ENCODE measurements at regions not wholly inside any gene's neighbourhood (a gene's known extent, or its start where the extent isn't known, plus 50 kb on each side); places are given as distances from the start of the nearest gene placed in this dataset.
"Not testable (repeated sequence)": the region's sequence is repeated elsewhere in the genome, so short reads cannot be mapped to it uniquely, and the experiment has no call there.

GRCh38 chr4:56158483-56158882 lies 209.7 kb downstream of the CEP135 start:
- Histone ChIP-seq H3K36me3 (ENCODE audit: control insufficient read depth, insufficient read depth, low read length) (no peaks in the 10 kb centered on the region), H3K27me3 (ENCODE audit: control insufficient read depth, insufficient read depth, low read length) (no peaks in the 10 kb centered on the region), H3K4me1 (ENCODE audit: control insufficient read depth, insufficient read depth, low read length) (no peaks in the 10 kb centered on the region), H3K4me3 (ENCODE audit: low read length) (no peak overlapping the region), H3K27ac (ENCODE audit: low read length) (no peak overlapping the region), H3K9me3 (replicated peaks; ENCODE audit: control insufficient read depth, low read depth, low read length) (no peaks in the 10 kb centered on the region)
- DNase-seq: no peak
- 71% methylated on average over 5 of the region's 5 CpGs for WGBS (ENCODE audit: insufficient coverage)

GRCh38 chr4:56156141-56156540 lies 207.4 kb downstream of the CEP135 start:
- H3K27ac ChIP-seq (ENCODE audit: low read length): no peak overlapping the region
- H3K36me3 ChIP-seq (ENCODE audit: control insufficient read depth, insufficient read depth, low read length): no peaks in the 10 kb centered on the region
- WGBS (ENCODE audit: insufficient coverage): 90% methylated on average over 2 of the region's 6 CpGs
- no peak for DNase-seq
- H3K9me3 ChIP-seq (replicated peaks; ENCODE audit: control insufficient read depth, low read depth, low read length): no peaks in the 10 kb centered on the region
- no peaks in the 10 kb centered on the region for H3K4me1 ChIP-seq (ENCODE audit: control insufficient read depth, insufficient read depth, low read length)
- H3K4me3 ChIP-seq (ENCODE audit: low read length): no peak overlapping the region
- H3K27me3 ChIP-seq (ENCODE audit: control insufficient read depth, insufficient read depth, low read length): no peaks in the 10 kb centered on the region

GRCh38 chr4:56155432-56155831 lies 206.7 kb downstream of the CEP135 start:
- Histone ChIP-seq H3K27me3 (ENCODE audit: control insufficient read depth, insufficient read depth, low read length) (no peaks in the 10 kb centered on the region), H3K4me3 (ENCODE audit: low read length) (no peak overlapping the region), H3K36me3 (ENCODE audit: control insufficient read depth, insufficient read depth, low read length) (no peaks in the 10 kb centered on the region), H3K27ac (ENCODE audit: low read length) (no peak overlapping the region), H3K4me1 (ENCODE audit: control insufficient read depth, insufficient read depth, low read length) (no peaks in the 10 kb centered on the region), H3K9me3 (replicated peaks; ENCODE audit: control insufficient read depth, low read depth, low read length) (no peaks in the 10 kb centered on the region)
- no peak for DNase-seq
- whole genome bisulfite sequencing (ENCODE audit: insufficient coverage): 100% methylated on average over 3 of the region's 4 CpGs

- Histone ChIP-seq H3K9me3 (replicated peaks; ENCODE audit: control insufficient read depth, low read depth, low read length) (no peaks in the 10 kb centered on the region), H3K27me3 (ENCODE audit: control insufficient read depth, insufficient read depth, low read length) (no peaks in the 10 kb centered on the region), H3K36me3 (ENCODE audit: control insufficient read depth, insufficient read depth, low read length) (no peaks in the 10 kb centered on the region), H3K27ac (ENCODE audit: low read length) (no peak overlapping the region), H3K4me3 (ENCODE audit: low read length) (no peak overlapping the region), H3K4me1 (ENCODE audit: control insufficient read depth, insufficient read depth, low read length) (no peaks in the 10 kb centered on the region)
- no CpG with 5 or more reads among the region's 2 CpGs for WGBS (ENCODE audit: insufficient coverage)
- DNase-seq: no peak
These were observed 200.8 kb downstream of the CEP135 start for GRCh38 chr4:56149591-56149990.

- no peak overlapping the region for H3K27ac ChIP-seq (ENCODE audit: low read length)
- no peaks in the 10 kb centered on the region for H3K36me3 ChIP-seq (ENCODE audit: control insufficient read depth, insufficient read depth, low read length)
- no peaks in the 10 kb centered on the region for H3K9me3 ChIP-seq (replicated peaks; ENCODE audit: control insufficient read depth, low read depth, low read length)
- no peaks in the 10 kb centered on the region for H3K27me3 ChIP-seq (ENCODE audit: control insufficient read depth, insufficient read depth, low read length)
- no peaks in the 10 kb centered on the region for H3K4me1 ChIP-seq (ENCODE audit: control insufficient read depth, insufficient read depth, low read length)
- no CpG with 5 or more reads among the region's 2 CpGs for WGBS (ENCODE audit: insufficient coverage)
- DNase-seq: no peak
- no peak overlapping the region for H3K4me3 ChIP-seq (ENCODE audit: low read length)
These were observed 199.7 kb downstream of the CEP135 start for GRCh38 chr4:56148428-56148827.

- Histone ChIP-seq H3K36me3 (ENCODE audit: control insufficient read depth, insufficient read depth, low read length) (no peaks in the 10 kb centered on the region), H3K4me3 (ENCODE audit: low read length) (no peak overlapping the region), H3K4me1 (ENCODE audit: control insufficient read depth, insufficient read depth, low read length) (no peaks in the 10 kb centered on the region), H3K27me3 (ENCODE audit: control insufficient read depth, insufficient read depth, low read length) (no peaks in the 10 kb centered on the region), H3K27ac (ENCODE audit: low read length) (no peak overlapping the region), H3K9me3 (replicated peaks; ENCODE audit: control insufficient read depth, low read depth, low read length) (no peaks in the 10 kb centered on the region)
- no peak for DNase-seq
These were observed 198.6 kb downstream of the CEP135 start for GRCh38 chr4:56147371-56147770.

GRCh38 chr4:56146956-56147355 lies 198.2 kb downstream of the CEP135 start:
- no peaks in the 10 kb centered on the region for H3K4me1 ChIP-seq (ENCODE audit: control insufficient read depth, insufficient read depth, low read length)
- WGBS (ENCODE audit: insufficient coverage): 79% methylated on average over 5 of the region's 9 CpGs
- H3K4me3 ChIP-seq (ENCODE audit: low read length): no peak overlapping the region

GRCh38 chr4:56142088-56142487 lies 193.3 kb downstream of the CEP135 start:
- no CpG with 5 or more reads among the region's 1 CpG for WGBS (ENCODE audit: insufficient coverage)

More at GRCh38 chr4:56146956-56147355, 198.2 kb downstream of the CEP135 start:
- H3K9me3 ChIP-seq (replicated peaks; ENCODE audit: control insufficient read depth, low read depth, low read length): no peaks in the 10 kb centered on the region
- H3K36me3 ChIP-seq (ENCODE audit: control insufficient read depth, insufficient read depth, low read length): no peaks in the 10 kb centered on the region
- no peak for DNase-seq
- H3K27me3 ChIP-seq (ENCODE audit: control insufficient read depth, insufficient read depth, low read length): no peaks in the 10 kb centered on the region
- no peak overlapping the region for H3K27ac ChIP-seq (ENCODE audit: low read length)

GRCh38 chr4:56139241-56139827 lies 190.6 kb downstream of the CEP135 start:
- H3K9me3 ChIP-seq (replicated peaks; ENCODE audit: control insufficient read depth, low read depth, low read length): no peaks in the 10 kb centered on the region
- DNase-seq: no peak
- no peaks in the 10 kb centered on the region for H3K27me3 ChIP-seq (ENCODE audit: control insufficient read depth, insufficient read depth, low read length)
- H3K4me1 ChIP-seq (ENCODE audit: control insufficient read depth, insufficient read depth, low read length): no peaks in the 10 kb centered on the region
- H3K36me3 ChIP-seq (ENCODE audit: control insufficient read depth, insufficient read depth, low read length): no peaks in the 10 kb centered on the region
- no peak overlapping the region for H3K4me3 ChIP-seq (ENCODE audit: low read length)
- H3K27ac ChIP-seq (ENCODE audit: low read length): no peak overlapping the region
- 57% methylated on average over 1 of the region's 1 CpG for WGBS (ENCODE audit: insufficient coverage)

More at GRCh38 chr4:56142088-56142487, 193.3 kb downstream of the CEP135 start:
- H3K36me3 ChIP-seq (ENCODE audit: control insufficient read depth, insufficient read depth, low read length): no peaks in the 10 kb centered on the region
- no peak overlapping the region for H3K27ac ChIP-seq (ENCODE audit: low read length)
- no peak for DNase-seq
- no peaks in the 10 kb centered on the region for H3K4me1 ChIP-seq (ENCODE audit: control insufficient read depth, insufficient read depth, low read length)
- no peak overlapping the region for H3K4me3 ChIP-seq (ENCODE audit: low read length)
- H3K9me3 ChIP-seq (replicated peaks; ENCODE audit: control insufficient read depth, low read depth, low read length): no peaks in the 10 kb centered on the region
- H3K27me3 ChIP-seq (ENCODE audit: control insufficient read depth, insufficient read depth, low read length): no peaks in the 10 kb centered on the region

GRCh38 chr4:56134834-56135233 lies 186.1 kb downstream of the CEP135 start:
- WGBS (ENCODE audit: insufficient coverage): 40% methylated on average over 1 of the region's 8 CpGs
- H3K27ac ChIP-seq (ENCODE audit: low read length); H3K9me3 ChIP-seq (replicated peaks; ENCODE audit: control insufficient read depth, low read depth, low read length); H3K27me3 ChIP-seq (ENCODE audit: control insufficient read depth, insufficient read depth, low read length); H3K4me1 ChIP-seq (ENCODE audit: control insufficient read depth, insufficient read depth, low read length); H3K4me3 ChIP-seq (ENCODE audit: low read length); H3K36me3 ChIP-seq (ENCODE audit: control insufficient read depth, insufficient read depth, low read length); DNase-seq: not testable (repeated sequence)

- Histone ChIP-seq H3K4me1 (ENCODE audit: control insufficient read depth, insufficient read depth, low read length) (peaks cover 2% of the 10 kb centered on the region), H3K4me3 (ENCODE audit: low read length) (no peak overlapping the region), H3K36me3 (ENCODE audit: control insufficient read depth, insufficient read depth, low read length) (no peaks in the 10 kb centered on the region), H3K27ac (ENCODE audit: low read length) (no peak overlapping the region), H3K27me3 (ENCODE audit: control insufficient read depth, insufficient read depth, low read length) (no peaks in the 10 kb centered on the region), H3K9me3 (replicated peaks; ENCODE audit: control insufficient read depth, low read depth, low read length) (no peaks in the 10 kb centered on the region)
- no CpG with 5 or more reads among the region's 2 CpGs for WGBS (ENCODE audit: insufficient coverage)
- DNase-seq: peak; percentile 68
These were observed 185.5 kb downstream of the CEP135 start for GRCh38 chr4:56134266-56134665.

Measured in muscle of leg (tissue), 3 donors.